H9 (cell line): ENCODE measurements at regions not wholly inside any gene's neighbourhood (a gene's known extent, or its start where the extent isn't known, plus 50 kb on each side); places are given as distances from the start of the nearest gene placed in this dataset.

ENCODE experiments used
- DNase-seq: peaks from one replicate; pipeline ENCODE4 v3.0.0-alpha.2; 2017
- H2AFZ ChIP-seq: one replicate; pipeline ENCODE4 v1.6.1; 2013; ENCODE audit warnings: mild to moderate bottlenecking, low read length, control low read depth, moderate library complexity
- H2AK5ac ChIP-seq: 2 replicates; pipeline ENCODE4 v1.6.1; 2013; ENCODE audit warnings: low read length, control low read depth, mixed read lengths; ENCODE audit not compliant: insufficient read length
- H2BK120ac ChIP-seq: one replicate; pipeline ENCODE4 v1.6.1; 2013; ENCODE audit warnings: low read depth, mild to moderate bottlenecking, low read length, control low read depth, inconsistent platforms; ENCODE audit not compliant: poor library complexity, severe bottlenecking
- H2BK12ac ChIP-seq: 2 replicates; pipeline ENCODE4 v1.6.1; 2013; ENCODE audit warnings: low read length, control low read depth, mixed read lengths, low read depth; ENCODE audit not compliant: insufficient read length
- H2BK15ac ChIP-seq: 2 replicates; pipeline ENCODE4 v1.6.1; 2013; ENCODE audit warnings: low read depth, low read length, control low read depth
- H2BK20ac ChIP-seq: one replicate; pipeline ENCODE4 v1.6.1; 2013; ENCODE audit warnings: low read depth, mild to moderate bottlenecking, low read length, control low read depth, inconsistent platforms; ENCODE audit not compliant: poor library complexity, severe bottlenecking
- H2BK5ac ChIP-seq: 2 replicates; pipeline ENCODE4 v1.6.1; 2013; ENCODE audit warnings: low read length, control low read depth, mixed read lengths; ENCODE audit not compliant: insufficient read length
- H3K14ac ChIP-seq: 2 replicates; pipeline ENCODE4 v1.6.1; 2013; ENCODE audit warnings: low read length, control low read depth; ENCODE audit not compliant: insufficient read depth
- H3K18ac ChIP-seq: 2 replicates; pipeline ENCODE4 v1.6.1; 2013; ENCODE audit warnings: low read depth, mild to moderate bottlenecking, mixed read lengths, low read length, control low read depth; ENCODE audit not compliant: insufficient read length
- H3K23ac ChIP-seq: 2 replicates; pipeline ENCODE4 v1.6.1; 2013; ENCODE audit warnings: low read length, control low read depth, mixed read lengths, low read depth; ENCODE audit not compliant: insufficient read length
- H3K23me2 ChIP-seq: 2 replicates; pipeline ENCODE4 v1.6.1; 2013; ENCODE audit warnings: low read depth, mild to moderate bottlenecking, mixed read lengths, low read length, control low read depth; ENCODE audit not compliant: insufficient read length, poor library complexity, severe bottlenecking
- H3K27ac ChIP-seq: 2 replicates; pipeline ENCODE4 v1.5.1; 2013; ENCODE audit warnings: low read length, control low read depth, mixed read lengths, low read depth; ENCODE audit not compliant: insufficient read length
- H3K27me3 ChIP-seq: 2 replicates; pipeline ENCODE4 v1.6.1; 2013; ENCODE audit warnings: low read length, control low read depth, inconsistent platforms; ENCODE audit not compliant: insufficient read depth
- H3K4ac ChIP-seq: 2 replicates; pipeline ENCODE4 v1.6.1; 2013; ENCODE audit warnings: low read depth, mild to moderate bottlenecking, control low read depth, inconsistent platforms, low read length, moderate library complexity
- H3K4me1 ChIP-seq: 2 replicates; pipeline ENCODE4 v1.6.1; 2013; ENCODE audit warnings: low read length, control low read depth, inconsistent platforms; ENCODE audit not compliant: insufficient read depth
- H3K4me2 ChIP-seq: 2 replicates; pipeline ENCODE4 v1.6.1; 2013; ENCODE audit warnings: low read length, control low read depth, mixed read lengths; ENCODE audit not compliant: insufficient read length, insufficient read depth
- H3K56ac ChIP-seq: 2 replicates; pipeline ENCODE4 v1.6.1; 2013; ENCODE audit warnings: low read depth, mild to moderate bottlenecking, mixed read lengths, low read length, control low read depth; ENCODE audit not compliant: insufficient read length
- H3K79me1 ChIP-seq: 2 replicates; pipeline ENCODE4 v1.6.1; 2013; ENCODE audit warnings: low read depth, mild to moderate bottlenecking, moderate library complexity, low read length, control low read depth, inconsistent platforms; ENCODE audit not compliant: insufficient read depth, poor library complexity, severe bottlenecking
- H3K79me2 ChIP-seq: 2 replicates; pipeline ENCODE4 v1.6.1; 2013; ENCODE audit warnings: low read length, control low read depth, inconsistent platforms; ENCODE audit not compliant: insufficient read depth
- H3K9ac ChIP-seq: 2 replicates; pipeline ENCODE4 v1.6.1; 2013; ENCODE audit warnings: low read length, control low read depth, mixed read lengths; ENCODE audit not compliant: insufficient read length; ENCODE audit errors: extremely low read depth
- H3K9me3 ChIP-seq: one replicate; pipeline ENCODE4 v1.6.1; 2013; ENCODE audit warnings: low read depth, low read length, inconsistent platforms; ENCODE audit not compliant: control insufficient read depth
- H3T11ph ChIP-seq: one replicate; pipeline ENCODE4 v1.6.1; 2013; ENCODE audit warnings: mild to moderate bottlenecking, low read length, control low read depth, inconsistent platforms
- H4K20me1 ChIP-seq: one replicate; pipeline ENCODE4 v1.6.1; 2013; ENCODE audit not compliant: control insufficient read depth, insufficient read length, insufficient read depth
- H4K5ac ChIP-seq: 2 replicates; pipeline ENCODE4 v1.6.1; 2013; ENCODE audit warnings: low read depth, mild to moderate bottlenecking, mixed read lengths, low read length, control low read depth; ENCODE audit not compliant: insufficient read length
- H4K8ac ChIP-seq: replicated peaks from 2 replicates; pipeline ENCODE4 v1.6.1; 2013; ENCODE audit warnings: low read length, control low read depth, mixed read lengths, low read depth; ENCODE audit not compliant: insufficient read length
- H4K91ac ChIP-seq: 2 replicates; pipeline ENCODE4 v1.6.1; 2013; ENCODE audit warnings: low read depth, mild to moderate bottlenecking, moderate library complexity, mixed read lengths, low read length, control low read depth; ENCODE audit not compliant: insufficient read length
- H3K27ac Mint-ChIP-seq, 3 experiments: 2 replicates in 2 of 3; 3 replicates in 1 of 3; pipeline ENCODE4 v1.8.0; 2020 to 2021; ENCODE audit warnings: mixed read lengths in 3 of 3, mild to moderate bottlenecking in 1 of 3, moderate library complexity in 1 of 3
- H3K27me3 Mint-ChIP-seq: 2 replicates; pipeline ENCODE4 v1.8.0; 2021; ENCODE audit warnings: low read depth, mild to moderate bottlenecking, moderate library complexity, mixed read lengths
- H3K36me3 Mint-ChIP-seq, 3 experiments: 2 replicates in 2 of 3; 3 replicates in 1 of 3; pipeline ENCODE4 v1.8.0; 2020 to 2021; ENCODE audit warnings: low read depth in 3 of 3, mixed read lengths in 3 of 3; ENCODE audit not compliant: insufficient read depth in 1 of 3
- H3K4me1 Mint-ChIP-seq, 2 experiments: 2 replicates each; pipeline ENCODE4 v1.8.0; 2020; ENCODE audit warnings: mixed read lengths in 2 of 2
- H3K4me3 Mint-ChIP-seq, 2 experiments: 2 replicates in 1 of 2; 3 replicates in 1 of 2; pipeline ENCODE4 v1.8.0; 2020 to 2021; ENCODE audit warnings: mild to moderate bottlenecking in 2 of 2, mixed read lengths in 2 of 2, moderate library complexity in 1 of 2
- H3K9me3 Mint-ChIP-seq, 2 experiments: 2 replicates in 1 of 2; 3 replicates in 1 of 2; pipeline ENCODE4 v1.8.0; 2020; ENCODE audit warnings: mild to moderate bottlenecking in 2 of 2, mixed read lengths in 2 of 2, moderate library complexity in 1 of 2
- WGBS: extraction: QIAGEN DNeasy Blood & Tissue Kit; methylation state at CpG from one replicate; pipeline ENCODE4 v1.1.7; 2013; ENCODE audit warnings: missing lambda C conversion rate, low lambda C conversion rate, mixed read lengths; ENCODE audit not compliant: insufficient read length; ENCODE audit errors: extremely low coverage; 5-methylcytosine and 5-hydroxymethylcytosine counted together
- TF ChIP-seq, protein P1 (sequence below): fragments of 200-600 bp; sonication (generic); conservative IDR thresholded peaks from 3 replicates; pipeline ENCODE4 v1.8.0; 2021; ENCODE audit warnings: antibody characterized with exemption, mild to moderate bottlenecking

DNA sequence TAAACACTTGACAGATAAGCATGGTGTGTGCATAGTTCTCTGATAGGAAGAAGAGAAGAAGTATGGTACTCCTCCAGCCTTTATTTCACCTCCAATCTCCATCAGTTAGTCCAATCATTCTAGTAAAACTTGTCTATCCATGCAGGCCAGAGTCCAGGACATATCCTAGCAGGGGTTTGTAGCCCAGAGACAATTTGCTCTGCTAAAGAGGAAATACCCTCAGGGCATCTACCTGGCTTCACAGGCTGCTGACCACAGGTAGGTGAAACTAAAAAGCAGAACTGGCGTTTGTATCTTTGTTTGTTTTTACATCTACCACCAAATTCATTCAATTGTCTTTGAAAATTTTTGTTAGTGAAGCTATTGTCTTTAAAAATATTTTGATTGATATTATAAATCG is 717.6 kb downstream of the FSCB start:
- Histone ChIP-seq H2BK12ac (no peak overlapping the region), H2AFZ (no peak overlapping the region), H3K79me1 (no peaks in the 10 kb centered on the region), H4K20me1 (no peaks in the 10 kb centered on the region), H3K27ac (no peak overlapping the region), H3K4me1 (no peaks in the 10 kb centered on the region; the same call in 1 of the 2 replicates), H3K18ac (no peak overlapping the region), H4K91ac (no peak overlapping the region), H3K27me3 (no peaks in the 10 kb centered on the region), H2AK5ac (no peak overlapping the region), H3K23me2 (no peaks in the 10 kb centered on the region), H4K5ac (no peak overlapping the region), H2BK15ac (no peak overlapping the region), H2BK120ac (no peak overlapping the region), H2BK5ac (no peak overlapping the region), H3K4ac (no peak overlapping the region), H3K4me2 (no peak overlapping the region), H3K9me3 (no peaks in the 10 kb centered on the region), H3K23ac (no peak overlapping the region), H2BK20ac (no peak overlapping the region), H3K56ac (no peak overlapping the region), H3K14ac (no peak overlapping the region), H3T11ph (no peak overlapping the region), H3K9ac (no peak overlapping the region), H4K8ac (no peak overlapping the region), H3K79me2 (no peaks in the 10 kb centered on the region)
- Mint-ChIP-seq H3K4me1 (peaks cover 7 to 17% of the 10 kb centered on the region in 2 experiments; a peak in 2 of 4 replicates), H3K27me3 (no peaks in the 10 kb centered on the region), H3K9me3 (no peaks in the 10 kb centered on the region), H3K36me3 (no peaks in the 10 kb centered on the region), H3K27ac (no peak overlapping the region), H3K4me3 (no peak overlapping the region)
- no peak for DNase-seq
- TF ChIP-seq, protein P1, sequence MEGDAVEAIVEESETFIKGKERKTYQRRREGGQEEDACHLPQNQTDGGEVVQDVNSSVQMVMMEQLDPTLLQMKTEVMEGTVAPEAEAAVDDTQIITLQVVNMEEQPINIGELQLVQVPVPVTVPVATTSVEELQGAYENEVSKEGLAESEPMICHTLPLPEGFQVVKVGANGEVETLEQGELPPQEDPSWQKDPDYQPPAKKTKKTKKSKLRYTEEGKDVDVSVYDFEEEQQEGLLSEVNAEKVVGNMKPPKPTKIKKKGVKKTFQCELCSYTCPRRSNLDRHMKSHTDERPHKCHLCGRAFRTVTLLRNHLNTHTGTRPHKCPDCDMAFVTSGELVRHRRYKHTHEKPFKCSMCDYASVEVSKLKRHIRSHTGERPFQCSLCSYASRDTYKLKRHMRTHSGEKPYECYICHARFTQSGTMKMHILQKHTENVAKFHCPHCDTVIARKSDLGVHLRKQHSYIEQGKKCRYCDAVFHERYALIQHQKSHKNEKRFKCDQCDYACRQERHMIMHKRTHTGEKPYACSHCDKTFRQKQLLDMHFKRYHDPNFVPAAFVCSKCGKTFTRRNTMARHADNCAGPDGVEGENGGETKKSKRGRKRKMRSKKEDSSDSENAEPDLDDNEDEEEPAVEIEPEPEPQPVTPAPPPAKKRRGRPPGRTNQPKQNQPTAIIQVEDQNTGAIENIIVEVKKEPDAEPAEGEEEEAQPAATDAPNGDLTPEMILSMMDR, result no peak
- WGBS, result no CpG with 5 or more reads among the region's 2 CpGs
